Ishikawa (cell line): ENCODE measurements at regions not wholly inside any gene's neighbourhood (a gene's known extent, or its start where the extent isn't known, plus 50 kb on each side); places are given as distances from the start of the nearest gene placed in this dataset.

Experiments used
- CEBPB ChIP-seq: IDR thresholded peaks from 2 replicates; pipeline ENCODE4 v1.6.1; 2012
- CREB1 ChIP-seq: IDR thresholded peaks from 2 replicates; pipeline ENCODE4 v1.6.1; 2012; ENCODE audit warnings: low read depth
- EGR1 ChIP-seq: IDR thresholded peaks from 2 replicates; pipeline ENCODE4 v1.6.1; 2012
- EP300 ChIP-seq: IDR thresholded peaks from 2 replicates; pipeline ENCODE4 v1.6.1; 2012; ENCODE audit warnings: borderline replicate concordance
- FOXM1 ChIP-seq: IDR thresholded peaks from 2 replicates; pipeline ENCODE4 v1.6.1; 2012; ENCODE audit warnings: low read depth, borderline replicate concordance
- MAX ChIP-seq: IDR thresholded peaks from 2 replicates; pipeline ENCODE4 v1.6.1; 2012
- NFIC ChIP-seq: IDR thresholded peaks from 2 replicates; pipeline ENCODE4 v1.6.1; 2012
- RAD21 ChIP-seq: IDR thresholded peaks from 2 replicates; pipeline ENCODE4 v1.6.1; 2012; ENCODE audit warnings: low read depth
- TAF1 ChIP-seq: IDR thresholded peaks from 2 replicates; pipeline ENCODE4 v1.6.1; 2012; ENCODE audit warnings: low read depth, mild to moderate bottlenecking
- TCF12 ChIP-seq: IDR thresholded peaks from 2 replicates; pipeline ENCODE4 v1.6.1; 2012; ENCODE audit warnings: low read depth
- TEAD4 ChIP-seq: IDR thresholded peaks from 2 replicates; pipeline ENCODE4 v1.6.1; 2012
- USF1 ChIP-seq: IDR thresholded peaks from 2 replicates; pipeline ENCODE4 v1.6.1; 2012
- YY1 ChIP-seq: IDR thresholded peaks from 2 replicates; pipeline ENCODE4 v1.6.1; 2012; ENCODE audit warnings: low read depth
- ZBTB7A ChIP-seq: IDR thresholded peaks from 2 replicates; pipeline ENCODE4 v1.6.1; 2012; ENCODE audit warnings: low read depth
- TF ChIP-seq, protein P1 (sequence below): IDR thresholded peaks from 2 replicates; pipeline ENCODE4 v1.6.1; 2012; ENCODE audit warnings: low read depth, mild to moderate bottlenecking

- TF ChIP-seq TCF12: no peak
- TF ChIP-seq NFIC: no peak
- no peak for TF ChIP-seq TAF1
These were observed 704.4 kb downstream of the PCDH19 start for GRCh38 chrX:99705701-99706100.

- TF ChIP-seq CEBPB: no peak
These were observed 706.6 kb downstream of the PCDH19 start for GRCh38 chrX:99703473-99703872.

GRCh38 chrX:99698451-99698850 lies 711.6 kb downstream of the PCDH19 start:
- no peak for TF ChIP-seq TCF12
- no peak for TF ChIP-seq EGR1
- no peak for TF ChIP-seq RAD21
- TF ChIP-seq, protein P1, sequence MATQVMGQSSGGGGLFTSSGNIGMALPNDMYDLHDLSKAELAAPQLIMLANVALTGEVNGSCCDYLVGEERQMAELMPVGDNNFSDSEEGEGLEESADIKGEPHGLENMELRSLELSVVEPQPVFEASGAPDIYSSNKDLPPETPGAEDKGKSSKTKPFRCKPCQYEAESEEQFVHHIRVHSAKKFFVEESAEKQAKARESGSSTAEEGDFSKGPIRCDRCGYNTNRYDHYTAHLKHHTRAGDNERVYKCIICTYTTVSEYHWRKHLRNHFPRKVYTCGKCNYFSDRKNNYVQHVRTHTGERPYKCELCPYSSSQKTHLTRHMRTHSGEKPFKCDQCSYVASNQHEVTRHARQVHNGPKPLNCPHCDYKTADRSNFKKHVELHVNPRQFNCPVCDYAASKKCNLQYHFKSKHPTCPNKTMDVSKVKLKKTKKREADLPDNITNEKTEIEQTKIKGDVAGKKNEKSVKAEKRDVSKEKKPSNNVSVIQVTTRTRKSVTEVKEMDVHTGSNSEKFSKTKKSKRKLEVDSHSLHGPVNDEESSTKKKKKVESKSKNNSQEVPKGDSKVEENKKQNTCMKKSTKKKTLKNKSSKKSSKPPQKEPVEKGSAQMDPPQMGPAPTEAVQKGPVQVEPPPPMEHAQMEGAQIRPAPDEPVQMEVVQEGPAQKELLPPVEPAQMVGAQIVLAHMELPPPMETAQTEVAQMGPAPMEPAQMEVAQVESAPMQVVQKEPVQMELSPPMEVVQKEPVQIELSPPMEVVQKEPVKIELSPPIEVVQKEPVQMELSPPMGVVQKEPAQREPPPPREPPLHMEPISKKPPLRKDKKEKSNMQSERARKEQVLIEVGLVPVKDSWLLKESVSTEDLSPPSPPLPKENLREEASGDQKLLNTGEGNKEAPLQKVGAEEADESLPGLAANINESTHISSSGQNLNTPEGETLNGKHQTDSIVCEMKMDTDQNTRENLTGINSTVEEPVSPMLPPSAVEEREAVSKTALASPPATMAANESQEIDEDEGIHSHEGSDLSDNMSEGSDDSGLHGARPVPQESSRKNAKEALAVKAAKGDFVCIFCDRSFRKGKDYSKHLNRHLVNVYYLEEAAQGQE: no peak
- no peak for TF ChIP-seq TAF1

GRCh38 chrX:99663136-99663535 lies 746.9 kb downstream of the PCDH19 start:
- no peak for TF ChIP-seq MAX
- no peak for TF ChIP-seq CEBPB
- TF ChIP-seq ZBTB7A: no peak
- TF ChIP-seq TAF1: no peak
- no peak for TF ChIP-seq FOXM1
- no peak for TF ChIP-seq YY1

- TF ChIP-seq ZBTB7A: no peak
- TF ChIP-seq, protein P1: no peak
- TF ChIP-seq MAX: no peak
- no peak for TF ChIP-seq EP300
- TF ChIP-seq TCF12: no peak
- TF ChIP-seq TAF1: no peak
- no peak for TF ChIP-seq TEAD4
- no peak for TF ChIP-seq NFIC
- TF ChIP-seq CREB1: no peak
- TF ChIP-seq FOXM1: no peak
- TF ChIP-seq EGR1: no peak
- TF ChIP-seq RAD21: no peak
- no peak for TF ChIP-seq USF1
- TF ChIP-seq CEBPB: no peak
- no peak for TF ChIP-seq YY1
These were observed 755.9 kb downstream of the PCDH19 start for GRCh38 chrX:99654188-99654587.

- no peak for TF ChIP-seq TAF1
- TF ChIP-seq USF1: no peak
- TF ChIP-seq CREB1: no peak
- no peak for TF ChIP-seq FOXM1
- no peak for TF ChIP-seq TEAD4
- TF ChIP-seq ZBTB7A: no peak
- TF ChIP-seq TCF12: no peak
- no peak for TF ChIP-seq EGR1
- TF ChIP-seq, protein P1: no peak
- no peak for TF ChIP-seq EP300
- TF ChIP-seq YY1: no peak
- TF ChIP-seq CEBPB: no peak
- TF ChIP-seq MAX: no peak
- no peak for TF ChIP-seq NFIC
- no peak for TF ChIP-seq RAD21
These were observed 756.7 kb downstream of the PCDH19 start for GRCh38 chrX:99653352-99653751.
